ENCODE measurements at regions not wholly inside any gene's neighbourhood (a gene's known extent, or its start where the extent isn't known, plus 50 kb on each side); places are given as distances from the start of the nearest gene placed in this dataset.

GRCh38 chr13:85562282-85562681 is 236.9 kb downstream of the SLITRK6 start:
- no peak for TF ChIP-seq CTCF (IDR thresholded peaks at IDR 0.05)
- no peak for TF ChIP-seq EP300 (IDR thresholded peaks at IDR 0.05; ENCODE audit: low read depth)
- no peak for TF ChIP-seq POLR2A (IDR thresholded peaks at IDR 0.05)
